ENCODE measurements at regions not wholly inside any gene's neighbourhood (a gene's known extent, or its start where the extent isn't known, plus 50 kb on each side); places are given as distances from the start of the nearest gene placed in this dataset.

DNA sequence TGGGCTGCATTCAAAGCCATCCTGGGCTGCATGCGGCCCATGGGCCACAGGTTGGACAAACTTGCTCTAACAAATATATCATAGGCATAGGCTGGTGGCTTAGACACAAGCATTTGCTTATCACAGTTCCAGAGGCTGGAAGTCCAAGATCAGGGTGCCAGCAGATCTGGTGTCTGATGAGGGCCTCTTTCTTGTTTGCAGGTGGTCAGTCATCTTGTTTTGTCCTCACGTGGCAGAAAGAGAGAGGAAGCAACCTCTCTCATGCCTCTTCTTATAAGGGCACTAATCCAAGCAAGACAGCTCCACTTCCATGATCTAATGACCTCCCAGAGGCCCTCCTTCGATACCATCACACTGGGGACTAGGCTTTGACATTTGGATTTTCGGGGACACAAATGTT, 238.7 kb upstream of the TNRC6C start:
- DNase-seq (ENCODE audit: low read depth, low spot score) = no peak

- no peak for DNase-seq (ENCODE audit: low read depth, low spot score)
These were observed 237.3 kb upstream of the TNRC6C start for GRCh38 chr17:77720946-77721845.

DNA sequence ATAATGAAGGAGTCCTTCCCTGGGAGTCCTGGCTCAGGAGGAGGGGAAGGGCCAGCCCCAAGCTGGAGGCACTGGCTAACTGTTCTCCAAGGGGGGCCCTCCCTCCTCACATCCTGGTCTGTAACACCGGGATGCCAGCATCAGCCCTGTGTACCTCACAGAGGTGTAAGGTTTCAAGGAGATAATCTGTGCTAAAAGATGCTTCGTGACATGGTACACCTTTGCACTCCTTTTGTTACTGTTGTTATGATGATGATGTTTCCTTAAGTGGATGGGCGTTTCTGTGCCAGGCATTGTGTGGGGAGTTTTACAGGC, 236.7 kb upstream of the TNRC6C start:
- DNase-seq (ENCODE audit: low read depth, low spot score) = no peak

GRCh38 chr17:77722366-77722765, 236.1 kb upstream of the TNRC6C start:
- DNase-seq (ENCODE audit: low read depth, low spot score) = no peak

DNA sequence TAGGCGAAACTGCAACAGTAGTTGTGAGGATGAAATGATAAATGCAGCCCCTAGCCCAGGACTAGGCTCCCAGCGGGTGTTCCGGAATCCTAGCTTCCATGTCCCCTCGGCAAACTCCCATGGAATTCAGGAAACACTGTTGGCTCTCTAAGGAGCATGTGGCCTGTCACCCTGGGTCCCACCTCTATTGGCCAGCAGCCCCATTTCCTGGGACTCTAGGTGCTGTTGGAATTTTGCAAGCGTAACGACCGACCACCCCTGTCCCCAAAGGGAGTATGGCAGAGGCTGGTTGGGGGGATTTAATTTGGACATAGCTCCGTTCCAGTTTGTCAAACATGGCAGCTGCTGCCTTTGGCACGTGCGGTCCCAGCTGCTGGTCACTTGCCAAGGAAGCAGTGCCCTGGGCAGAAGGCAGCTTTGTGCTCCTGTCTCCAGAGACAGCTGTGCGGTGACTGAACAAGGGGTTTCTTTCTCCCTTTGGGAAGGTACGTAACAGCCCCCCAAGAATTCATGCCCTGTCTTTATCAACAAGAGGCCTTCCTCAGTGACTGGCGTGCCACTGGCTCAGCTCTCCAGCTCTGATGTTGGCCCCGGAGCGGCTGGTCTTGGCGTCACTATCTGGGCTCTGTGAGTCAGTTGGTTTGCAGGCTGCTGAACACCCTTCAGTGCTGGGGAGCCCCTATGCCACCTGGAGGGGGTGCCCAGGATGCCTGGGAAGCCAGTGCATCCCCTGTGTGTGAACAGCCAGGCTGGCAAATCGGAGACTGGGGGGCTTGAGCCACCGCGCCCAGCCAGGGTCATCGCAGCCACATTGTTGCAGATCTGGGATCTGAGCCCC, 235.2 kb upstream of the TNRC6C start:
- DNase-seq (ENCODE audit: low read depth, low spot score) = no peak

GRCh38 chr17:77723909-77724875, 234.3 kb upstream of the TNRC6C start:
- DNase-seq (ENCODE audit: low read depth, low spot score) = no peak

DNA sequence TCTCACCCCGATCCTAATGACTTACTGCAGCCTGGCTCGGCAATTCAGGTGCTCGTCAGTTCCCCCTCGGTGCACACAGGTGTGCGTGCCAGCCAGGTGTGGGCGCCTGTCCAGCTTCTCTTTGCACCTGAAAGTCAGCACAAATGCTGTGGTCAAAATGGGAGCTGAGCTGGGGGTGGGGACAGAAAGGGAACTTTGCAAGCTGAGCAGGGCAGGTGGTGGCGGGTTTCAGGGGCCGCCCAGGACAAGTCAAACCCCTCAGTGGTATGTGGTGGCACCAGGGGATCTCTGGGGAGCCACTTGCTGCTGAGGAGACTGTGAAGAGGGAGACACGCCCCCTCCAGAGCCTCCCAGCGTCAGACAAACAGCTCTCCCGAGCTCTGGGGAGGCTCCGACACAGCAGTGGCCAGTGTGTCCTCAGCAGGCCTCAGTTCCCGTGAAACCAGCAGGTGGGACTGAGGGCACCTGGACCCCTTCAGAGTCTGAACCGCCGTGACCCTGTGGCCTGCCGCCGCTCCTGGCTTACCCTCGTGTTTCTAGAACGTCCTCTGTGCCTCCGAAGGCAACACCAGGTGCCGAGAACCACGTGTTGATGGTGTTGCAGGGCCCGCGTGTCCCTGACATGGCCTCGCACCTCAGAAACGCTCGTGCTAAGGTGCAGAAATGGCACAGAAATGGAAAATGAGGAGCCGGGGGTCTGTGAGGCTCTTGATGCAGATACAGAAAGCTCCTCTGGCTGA, 233.5 kb upstream of the TNRC6C start:
- no peak for DNase-seq (ENCODE audit: low read depth, low spot score)

GRCh38 chr17:77725846-77726245, 232.7 kb upstream of the TNRC6C start:
- no peak for DNase-seq (ENCODE audit: low read depth, low spot score)

DNA sequence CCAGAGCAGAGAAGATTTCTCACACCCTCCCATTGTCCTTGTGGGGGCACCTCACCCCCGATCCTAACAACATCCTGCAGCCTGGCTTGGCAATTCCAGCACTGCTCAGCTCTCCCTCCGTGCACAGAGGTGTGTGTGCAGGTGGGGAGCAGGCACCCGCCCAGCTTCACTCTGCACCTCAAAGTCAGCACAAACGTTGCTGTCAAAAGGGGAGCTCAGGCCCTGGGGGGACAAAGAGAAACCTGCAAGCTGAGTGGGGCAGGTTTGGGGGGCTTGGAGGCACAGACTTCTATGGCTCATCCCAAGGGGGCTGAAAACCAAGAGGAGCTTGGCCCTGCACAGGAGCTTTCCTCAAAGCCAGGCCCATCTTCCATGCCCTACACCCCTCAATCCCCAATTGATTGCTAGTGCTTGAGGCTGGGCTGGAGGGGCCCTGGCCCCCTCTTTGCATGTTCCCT, 231.9 kb upstream of the TNRC6C start:
- no peak for DNase-seq (ENCODE audit: low read depth, low spot score)

DNA sequence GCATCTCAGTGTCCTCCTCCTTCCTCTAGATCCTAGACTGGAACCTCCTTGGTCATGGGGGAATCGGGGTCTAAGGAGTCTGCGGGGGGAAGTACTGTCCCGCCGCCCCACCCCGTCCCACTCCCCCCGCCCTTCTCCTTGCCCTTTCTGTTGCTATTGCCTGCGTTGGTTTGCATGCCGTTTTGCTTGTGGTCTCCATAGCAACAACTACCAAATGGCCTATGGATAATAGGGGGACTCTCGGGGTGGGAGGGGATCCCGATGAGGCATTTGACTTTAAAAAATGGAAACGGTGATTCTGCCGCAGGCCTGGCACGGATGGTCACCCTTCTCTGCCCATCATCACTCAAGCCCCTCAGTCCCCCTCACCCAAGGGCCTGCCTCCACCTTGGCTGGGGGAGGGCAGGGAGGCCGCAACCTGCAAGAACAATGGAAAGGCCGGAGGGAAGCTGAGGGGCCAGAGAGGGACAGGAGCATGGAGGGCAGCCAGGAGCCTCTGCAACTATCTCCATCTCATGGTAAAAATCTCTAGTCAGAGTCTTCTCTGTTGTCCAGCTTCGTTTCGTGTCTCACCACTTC, 231.4 kb upstream of the TNRC6C start:
- DNase-seq (ENCODE audit: low read depth, low spot score) = no peak

GRCh38 chr17:77728474-77728795, 230.1 kb upstream of the TNRC6C start:
- DNase-seq (ENCODE audit: low read depth, low spot score) = no peak

DNA sequence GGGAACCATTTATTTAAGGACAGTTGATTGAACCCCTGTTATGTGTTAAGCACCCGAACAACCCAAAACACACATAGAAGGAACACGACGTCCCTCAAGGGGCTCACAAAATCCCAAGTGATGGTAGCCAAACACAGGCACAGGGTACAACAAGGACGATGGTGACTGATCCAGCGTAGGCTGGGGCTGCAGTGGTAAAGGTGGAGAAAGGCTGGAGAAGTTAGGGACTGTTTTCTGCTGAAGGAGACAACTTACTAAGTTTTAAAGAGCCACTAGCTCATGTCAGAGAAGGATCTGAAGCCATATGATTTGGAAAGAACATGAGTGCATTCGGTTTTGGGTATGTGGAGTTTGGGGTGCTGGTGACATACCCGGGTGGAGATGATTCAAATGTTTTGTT, 229.6 kb upstream of the TNRC6C start:
- DNase-seq (ENCODE audit: low read depth, low spot score) = no peak

- DNase-seq (ENCODE audit: low read depth, low spot score) = no peak
These were observed 228.9 kb upstream of the TNRC6C start for GRCh38 chr17:77729587-77729986.

GRCh38 chr17:77730376-77730775, 228.1 kb upstream of the TNRC6C start:
- no peak for DNase-seq (ENCODE audit: low read depth, low spot score)

DNA sequence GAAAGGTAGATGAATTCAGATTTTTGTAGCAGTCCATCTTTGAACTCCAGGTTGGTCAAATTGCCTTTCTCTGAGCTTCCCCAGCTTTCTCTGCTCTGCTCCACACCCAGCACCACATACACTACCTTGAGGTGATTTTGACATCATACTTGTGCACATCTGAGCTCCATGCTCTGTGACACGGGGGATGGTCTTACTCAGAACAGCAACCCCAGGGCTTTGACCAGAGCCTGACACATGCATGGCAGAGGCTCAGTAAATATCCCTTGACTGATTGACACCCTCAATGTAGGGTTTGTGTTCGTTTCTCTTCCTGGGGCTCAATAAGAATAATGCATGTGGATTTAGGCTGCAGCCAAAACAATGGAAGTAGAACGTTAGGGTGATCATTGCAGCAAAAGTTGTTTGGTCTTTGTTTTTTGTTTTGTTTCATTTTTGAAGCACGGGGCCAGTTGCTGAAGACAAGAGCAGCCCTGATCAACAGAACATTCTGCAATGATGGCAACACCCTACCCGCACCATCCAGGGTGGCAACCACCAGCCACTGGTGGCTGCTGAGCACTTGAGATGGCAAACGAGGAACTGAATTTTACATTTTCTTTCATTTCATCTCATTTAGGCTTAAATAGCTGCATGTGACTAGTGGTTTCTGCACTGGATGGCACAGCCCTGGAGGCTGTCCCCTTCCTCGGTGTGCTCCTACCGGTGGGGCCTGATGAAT, 224.8 kb upstream of the TNRC6C start:
- no peak for DNase-seq (ENCODE audit: low read depth, low spot score)

GRCh38 chr17:77734371-77735080, 224.0 kb upstream of the TNRC6C start:
- no peak for DNase-seq (ENCODE audit: low read depth, low spot score)

- no peak for DNase-seq (ENCODE audit: low read depth, low spot score)
These were observed 223.4 kb upstream of the TNRC6C start for GRCh38 chr17:77735081-77735565.

DNA sequence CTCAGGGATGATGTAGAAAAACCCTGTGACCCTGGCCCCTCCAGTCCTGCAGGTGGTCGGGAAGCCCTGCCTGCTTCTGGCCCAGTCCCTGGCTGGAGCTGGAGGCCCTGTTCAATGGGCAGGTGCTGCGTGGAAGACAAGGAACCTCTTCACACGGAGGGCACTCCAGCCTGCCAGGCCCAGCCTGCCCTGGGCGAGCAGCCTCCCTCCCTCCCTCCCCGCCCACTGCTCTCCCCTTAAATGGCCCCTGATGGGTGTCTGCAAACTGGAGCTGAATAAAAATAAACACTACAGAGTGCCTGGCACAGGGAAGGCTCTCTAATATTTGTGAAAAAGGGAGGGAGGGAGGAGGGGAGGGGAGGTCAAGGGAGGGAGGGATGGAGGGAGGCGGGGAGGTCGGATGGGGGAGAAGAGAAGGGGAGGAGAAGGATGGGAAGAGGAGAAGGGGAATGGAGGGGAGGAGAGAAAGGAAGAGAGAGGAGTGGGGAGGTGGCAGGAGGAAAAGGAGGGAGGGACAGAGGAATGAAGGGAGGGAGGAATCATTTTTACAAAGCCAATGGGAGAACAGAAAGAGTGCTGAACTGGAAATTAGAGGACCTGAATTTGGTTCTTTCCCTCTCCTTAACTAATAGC, 222.8 kb upstream of the TNRC6C start:
- no peak for DNase-seq (ENCODE audit: low read depth, low spot score)

- no peak for DNase-seq (ENCODE audit: low read depth, low spot score)
These were observed 222.3 kb upstream of the TNRC6C start for GRCh38 chr17:77736199-77736585.
